Nephron (organoid): ENCODE measurements at regions not wholly inside any gene's neighbourhood (a gene's known extent, or its start where the extent isn't known, plus 50 kb on each side); places are given as distances from the start of the nearest gene placed in this dataset.

Experiments
- H3K27ac Mint-ChIP-seq, 3 experiments: 2 replicates each; pipeline ENCODE4 v1.8.0; 2020; ENCODE audit warnings: mixed read lengths in 3 of 3, mild to moderate bottlenecking in 2 of 3, moderate library complexity in 1 of 3
- H3K27me3 Mint-ChIP-seq: 2 replicates; pipeline ENCODE4 v1.8.0; 2021; ENCODE audit warnings: low read depth, mild to moderate bottlenecking, moderate library complexity, mixed read lengths
- H3K36me3 Mint-ChIP-seq: 2 replicates; pipeline ENCODE4 v1.8.0; 2020; ENCODE audit warnings: low read depth, mixed read lengths
- H3K4me1 Mint-ChIP-seq: 2 replicates; pipeline ENCODE4 v1.8.0; 2020; ENCODE audit warnings: mixed read lengths
- H3K4me3 Mint-ChIP-seq, 3 experiments: 2 replicates each; pipeline ENCODE4 v1.8.0; 2020; ENCODE audit warnings: mild to moderate bottlenecking in 3 of 3, mixed read lengths in 3 of 3, moderate library complexity in 2 of 3
- H3K9me3 Mint-ChIP-seq: 2 replicates; pipeline ENCODE4 v1.8.0; 2020; ENCODE audit warnings: mixed read lengths
- CTCF ChIP-seq, 3 experiments: fragments of 200-600 bp; sonication (generic); IDR thresholded peaks; one replicate each; pipeline ENCODE4 v1.5.0; 2021; ENCODE audit warnings: antibody characterized with exemption in 3 of 3; ENCODE audit not compliant: unreplicated experiment in 3 of 3

GRCh38 chr18:78693429-78693828 is 286.2 kb upstream of the SALL3 start:
- no peak overlapping the region for H3K4me3 Mint-ChIP-seq
- H3K27me3 Mint-ChIP-seq: peaks cover 15% of the 10 kb centered on the region
- H3K4me1 Mint-ChIP-seq: no peaks in the 10 kb centered on the region
- TF ChIP-seq CTCF (IDR thresholded peaks at IDR 0.05; ENCODE audit: unreplicated experiment in 3 of 3): no peak
- no peak overlapping the region for H3K27ac Mint-ChIP-seq
- no peaks in the 10 kb centered on the region for H3K36me3 Mint-ChIP-seq
- H3K9me3 Mint-ChIP-seq: no peaks in the 10 kb centered on the region

GRCh38 chr18:78696698-78697435 is 282.8 kb upstream of the SALL3 start:
- Mint-ChIP-seq H3K27ac (no peak overlapping the region), H3K4me3 (no peak overlapping the region), H3K9me3 (no peaks in the 10 kb centered on the region), H3K4me1 (no peaks in the 10 kb centered on the region), H3K36me3 (no peaks in the 10 kb centered on the region), H3K27me3 (peaks cover 33% of the 10 kb centered on the region)
- no peak for TF ChIP-seq CTCF (IDR thresholded peaks at IDR 0.05; ENCODE audit: unreplicated experiment in 3 of 3)

- Mint-ChIP-seq H3K36me3 (no peaks in the 10 kb centered on the region), H3K27me3 (peaks cover 39% of the 10 kb centered on the region), H3K4me1 (no peaks in the 10 kb centered on the region), H3K27ac (no peak overlapping the region), H3K4me3 (no peak overlapping the region), H3K9me3 (no peaks in the 10 kb centered on the region)
- no peak for TF ChIP-seq CTCF (IDR thresholded peaks at IDR 0.05; ENCODE audit: unreplicated experiment in 3 of 3)
These were observed 282.2 kb upstream of the SALL3 start for GRCh38 chr18:78697446-78697845.

GRCh38 chr18:78698914-78699313 is 280.7 kb upstream of the SALL3 start:
- H3K36me3 Mint-ChIP-seq: no peaks in the 10 kb centered on the region
- peaks cover 43% of the 10 kb centered on the region for H3K27me3 Mint-ChIP-seq
- H3K4me1 Mint-ChIP-seq: no peaks in the 10 kb centered on the region
- H3K9me3 Mint-ChIP-seq: no peaks in the 10 kb centered on the region
- TF ChIP-seq CTCF (IDR thresholded peaks at IDR 0.05; ENCODE audit: unreplicated experiment in 3 of 3): no peak
- no peak overlapping the region for H3K4me3 Mint-ChIP-seq
- no peak overlapping the region for H3K27ac Mint-ChIP-seq

GRCh38 chr18:78699499-78699898 is 280.1 kb upstream of the SALL3 start:
- Mint-ChIP-seq H3K4me3 (no peak overlapping the region), H3K36me3 (no peaks in the 10 kb centered on the region), H3K9me3 (no peaks in the 10 kb centered on the region), H3K4me1 (no peaks in the 10 kb centered on the region), H3K27ac (no peak overlapping the region), H3K27me3 (peaks cover 49% of the 10 kb centered on the region)
- no peak for TF ChIP-seq CTCF (IDR thresholded peaks at IDR 0.05; ENCODE audit: unreplicated experiment in 3 of 3)

- Mint-ChIP-seq H3K36me3 (no peaks in the 10 kb centered on the region), H3K4me1 (no peaks in the 10 kb centered on the region), H3K9me3 (peaks cover 2% of the 10 kb centered on the region), H3K27ac (no peak overlapping the region), H3K27me3 (peaks cover 53% of the 10 kb centered on the region), H3K4me3 (no peak overlapping the region)
- TF ChIP-seq CTCF (IDR thresholded peaks at IDR 0.05; ENCODE audit: unreplicated experiment in 3 of 3): no peak
These were observed 277.7 kb upstream of the SALL3 start for GRCh38 chr18:78701771-78702396.
